ENCODE measurements at regions not wholly inside any gene's neighbourhood (a gene's known extent, or its start where the extent isn't known, plus 50 kb on each side); places are given as distances from the start of the nearest gene placed in this dataset.

DNA sequence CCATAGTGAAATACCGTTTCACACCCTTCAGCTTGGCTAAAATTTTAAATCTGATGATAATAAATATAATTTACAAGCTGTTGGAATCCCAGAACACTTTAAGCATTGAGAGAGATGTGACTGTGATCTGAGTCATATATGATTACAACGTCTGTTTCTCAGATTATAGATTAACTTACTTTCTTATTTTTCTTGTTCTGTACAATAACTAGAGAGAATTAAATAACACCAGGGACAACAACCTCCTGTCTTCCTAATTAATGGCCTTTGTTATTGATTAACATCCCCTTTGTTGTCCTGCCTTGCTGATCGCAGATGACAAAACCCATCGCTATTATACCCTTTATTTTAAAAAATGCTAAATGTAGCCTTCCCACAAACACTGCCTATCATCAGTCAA lies 87.8 kb upstream of the EZR start:
- Mint-ChIP-seq H3K36me3 (peaks cover 19% of the 10 kb centered on the region), H3K27me3 (ENCODE audit: low read depth) (no peaks in the 10 kb centered on the region), H3K4me1 (peaks cover 22% of the 10 kb centered on the region), H3K9me3 (peaks cover 33% of the 10 kb centered on the region), H3K27ac (no peak overlapping the region), H3K4me3 (no peak overlapping the region)
- DNase-seq (ENCODE audit: low spot score in 2 of 2, unreplicated experiment in 2 of 2) = no peak
- TF ChIP-seq, protein P1, sequence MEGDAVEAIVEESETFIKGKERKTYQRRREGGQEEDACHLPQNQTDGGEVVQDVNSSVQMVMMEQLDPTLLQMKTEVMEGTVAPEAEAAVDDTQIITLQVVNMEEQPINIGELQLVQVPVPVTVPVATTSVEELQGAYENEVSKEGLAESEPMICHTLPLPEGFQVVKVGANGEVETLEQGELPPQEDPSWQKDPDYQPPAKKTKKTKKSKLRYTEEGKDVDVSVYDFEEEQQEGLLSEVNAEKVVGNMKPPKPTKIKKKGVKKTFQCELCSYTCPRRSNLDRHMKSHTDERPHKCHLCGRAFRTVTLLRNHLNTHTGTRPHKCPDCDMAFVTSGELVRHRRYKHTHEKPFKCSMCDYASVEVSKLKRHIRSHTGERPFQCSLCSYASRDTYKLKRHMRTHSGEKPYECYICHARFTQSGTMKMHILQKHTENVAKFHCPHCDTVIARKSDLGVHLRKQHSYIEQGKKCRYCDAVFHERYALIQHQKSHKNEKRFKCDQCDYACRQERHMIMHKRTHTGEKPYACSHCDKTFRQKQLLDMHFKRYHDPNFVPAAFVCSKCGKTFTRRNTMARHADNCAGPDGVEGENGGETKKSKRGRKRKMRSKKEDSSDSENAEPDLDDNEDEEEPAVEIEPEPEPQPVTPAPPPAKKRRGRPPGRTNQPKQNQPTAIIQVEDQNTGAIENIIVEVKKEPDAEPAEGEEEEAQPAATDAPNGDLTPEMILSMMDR (IDR thresholded peaks at IDR 0.05; ENCODE audit: unreplicated experiment) = no peak

DNA sequence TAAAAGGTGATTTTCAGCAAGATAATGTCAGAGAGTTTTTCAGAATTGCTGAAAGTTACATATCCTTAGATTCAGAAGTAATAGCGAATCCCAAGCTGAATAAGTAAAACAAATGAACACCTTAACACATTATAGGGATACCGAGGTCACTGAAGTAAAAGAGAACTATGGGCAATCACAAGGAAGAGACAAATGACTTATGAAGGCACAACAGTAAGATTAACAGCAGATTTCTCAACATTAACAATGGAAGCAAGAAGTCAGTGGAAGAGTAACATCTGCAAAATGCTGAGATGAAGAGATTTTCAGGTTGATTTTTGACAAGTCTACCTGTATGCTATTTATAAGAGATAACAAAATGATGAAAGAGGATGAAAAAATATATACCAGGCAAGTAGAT lies 86.1 kb upstream of the EZR start:
- Mint-ChIP-seq H3K27ac (no peak overlapping the region), H3K36me3 (peaks cover 19% of the 10 kb centered on the region), H3K4me3 (no peak overlapping the region), H3K27me3 (ENCODE audit: low read depth) (no peaks in the 10 kb centered on the region), H3K4me1 (peaks cover 13% of the 10 kb centered on the region), H3K9me3 (peaks cover 36% of the 10 kb centered on the region)
- TF ChIP-seq, protein P1 (IDR thresholded peaks at IDR 0.05; ENCODE audit: unreplicated experiment) = no peak
- DNase-seq (ENCODE audit: low spot score in 2 of 2, unreplicated experiment in 2 of 2) = no peak

DNA sequence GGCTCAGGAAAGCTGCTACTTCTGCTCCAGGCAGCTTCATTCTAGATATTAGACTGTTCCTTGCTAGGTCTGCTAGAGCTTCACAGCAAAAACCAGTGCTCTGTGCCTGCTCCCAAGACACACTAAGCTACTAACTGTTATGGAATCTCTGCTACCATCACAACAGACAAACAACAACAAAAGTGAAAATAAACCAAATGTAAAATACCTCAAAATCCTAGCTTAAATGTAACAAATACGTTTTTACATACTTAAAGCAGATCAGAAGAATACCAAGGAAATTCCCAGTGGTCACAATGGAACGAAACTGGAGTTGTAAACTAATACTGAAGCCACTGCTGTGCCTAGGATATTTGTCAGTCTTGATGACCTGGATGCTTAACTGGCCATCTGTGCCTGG lies 84.6 kb upstream of the EZR start:
- no peak overlapping the region for H3K4me3 Mint-ChIP-seq

DNA sequence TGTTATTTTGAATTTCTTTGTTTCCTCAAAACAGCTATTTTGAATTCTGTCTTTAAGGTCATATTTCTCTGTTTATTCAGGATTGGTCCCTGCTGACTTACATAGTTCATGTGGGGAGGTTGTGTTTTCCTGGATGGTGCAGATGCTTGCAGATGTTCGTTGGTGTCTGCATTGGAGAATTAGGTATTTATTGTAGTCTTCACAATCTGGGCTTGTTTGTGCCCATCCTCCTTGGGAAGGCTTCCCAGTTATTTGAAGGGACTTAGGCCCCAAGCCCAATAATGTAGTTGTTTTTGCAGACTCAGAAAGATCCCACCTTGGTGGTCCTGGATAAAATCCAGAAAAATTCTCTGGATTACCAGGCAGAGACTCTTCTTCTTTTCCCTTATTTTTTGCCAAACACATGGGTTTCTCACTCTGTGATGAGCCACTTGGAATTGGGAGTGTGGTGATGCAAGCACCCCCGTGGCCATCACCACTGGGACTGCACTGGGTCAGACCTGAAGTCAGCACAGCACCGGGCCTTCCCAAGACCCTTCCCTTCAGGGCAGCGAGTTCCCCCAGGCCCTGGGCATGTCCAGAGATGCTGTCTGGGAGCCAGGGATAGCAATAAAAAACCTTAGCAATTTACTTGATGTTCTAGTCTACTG lies 81.6 kb upstream of the EZR start:
- Mint-ChIP-seq H3K27me3 (ENCODE audit: low read depth) (no peaks in the 10 kb centered on the region), H3K9me3 (peaks cover 22% of the 10 kb centered on the region), H3K36me3 (peaks cover 14% of the 10 kb centered on the region), H3K27ac (peak overlapping the region; percentile 69), H3K4me1 (peaks cover 23% of the 10 kb centered on the region), H3K4me3 (no peak overlapping the region)
- TF ChIP-seq, protein P1 (IDR thresholded peaks at IDR 0.05; ENCODE audit: unreplicated experiment) = no peak
- no peak for DNase-seq (ENCODE audit: low spot score in 2 of 2, unreplicated experiment in 2 of 2)

More for the DNA sequence above, 84.6 kb upstream of the EZR start:
- DNase-seq (ENCODE audit: low spot score in 2 of 2, unreplicated experiment in 2 of 2) = no peak
- Mint-ChIP-seq H3K27me3 (ENCODE audit: low read depth) (no peaks in the 10 kb centered on the region), H3K9me3 (peaks cover 36% of the 10 kb centered on the region), H3K27ac (no peak overlapping the region), H3K36me3 (peaks cover 19% of the 10 kb centered on the region), H3K4me1 (peaks cover 14% of the 10 kb centered on the region)
- TF ChIP-seq, protein P1 (IDR thresholded peaks at IDR 0.05; ENCODE audit: unreplicated experiment) = no peak

DNA sequence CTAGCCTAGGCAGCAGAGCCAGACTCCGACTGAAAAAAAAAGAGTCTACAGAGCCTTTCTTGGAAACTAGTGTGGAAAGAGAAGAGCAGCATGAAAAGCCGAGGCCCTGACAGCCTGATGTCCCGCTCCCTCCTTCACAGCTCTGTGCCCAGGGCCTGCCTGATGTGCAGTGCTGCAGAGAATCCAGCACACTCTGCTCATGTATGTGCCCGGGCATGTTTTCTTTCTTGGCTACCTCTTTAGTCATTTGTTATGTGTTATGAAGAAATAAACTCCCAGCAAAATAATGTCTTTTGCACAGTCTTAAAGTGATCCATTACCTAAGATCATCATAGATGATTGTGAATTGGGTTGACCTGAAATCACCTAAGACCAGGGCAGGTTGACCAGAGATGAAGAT lies 78.1 kb upstream of the EZR start:
- Mint-ChIP-seq H3K27me3 (ENCODE audit: low read depth) (no peaks in the 10 kb centered on the region), H3K36me3 (no peaks in the 10 kb centered on the region), H3K4me3 (no peak overlapping the region), H3K4me1 (peaks cover 41% of the 10 kb centered on the region), H3K9me3 (peaks cover 3% of the 10 kb centered on the region), H3K27ac (peak overlapping the region; percentile 22)
- TF ChIP-seq, protein P1 (IDR thresholded peaks at IDR 0.05; ENCODE audit: unreplicated experiment) = no peak
- DNase-seq (ENCODE audit: low spot score in 2 of 2, unreplicated experiment in 2 of 2) = no peak
